ENCODE measurements at regions not wholly inside any gene's neighbourhood (a gene's known extent, or its start where the extent isn't known, plus 50 kb on each side); places are given as distances from the start of the nearest gene placed in this dataset.

DNA sequence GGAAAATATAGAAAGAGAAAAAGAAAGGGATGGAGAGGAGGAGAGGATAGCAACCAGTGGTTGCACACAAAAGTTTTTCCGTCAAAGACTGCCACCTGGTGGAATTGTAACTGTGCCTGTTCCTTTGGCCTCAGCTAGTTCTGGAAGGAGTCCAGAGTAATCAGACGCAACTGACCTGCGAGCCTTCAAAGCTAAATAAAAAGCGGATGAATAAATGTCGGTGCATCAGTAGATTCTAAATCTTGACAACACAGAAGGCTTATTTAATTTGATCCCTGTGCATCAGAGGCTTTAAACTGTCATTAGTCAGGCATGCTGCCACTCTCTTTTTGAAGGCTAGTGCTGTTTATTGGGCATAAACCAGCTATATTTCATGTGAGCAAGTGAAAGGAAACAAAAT, 132.9 kb upstream of the ACO1 start:
- H3K14ac ChIP-seq (ENCODE audit: insufficient read depth, low read length), result no peak overlapping the region
- no peaks in the 10 kb centered on the region; the same call in 1 of the 2 replicates for H3K27me3 Mint-ChIP-seq (ENCODE audit: low read depth)
- H3K79me1 ChIP-seq (ENCODE audit: insufficient read depth, low read depth, low read length, poor library complexity, severe bottlenecking), result no peaks in the 10 kb centered on the region
- H4K8ac ChIP-seq (replicated peaks; ENCODE audit: insufficient read length, low read depth, low read length), result no peak overlapping the region
- WGBS (ENCODE audit: extremely low coverage, insufficient read length, low lambda C conversion rate), result no CpG with 5 or more reads among the region's 5 CpGs
- no peaks in the 10 kb centered on the region for H3K79me2 ChIP-seq (ENCODE audit: insufficient read depth, low read length)
- peak overlapping the region; percentile 59 for H2AFZ ChIP-seq (ENCODE audit: low read length)
- no peak overlapping the region for H3K18ac ChIP-seq (ENCODE audit: insufficient read length, low read depth, low read length)
- no peak overlapping the region for H3K4ac ChIP-seq (ENCODE audit: low read depth, low read length)
- H3K23me2 ChIP-seq (ENCODE audit: insufficient read length, low read depth, low read length, poor library complexity, severe bottlenecking), result no peaks in the 10 kb centered on the region
- DNase-seq, result peak; percentile 63
- no peak overlapping the region for H3K56ac ChIP-seq (ENCODE audit: insufficient read length, low read depth, low read length)
- no peak overlapping the region for H2BK5ac ChIP-seq (ENCODE audit: insufficient read length, low read length)
- H2BK20ac ChIP-seq (ENCODE audit: low read depth, low read length, poor library complexity, severe bottlenecking), result no peak overlapping the region
- no peaks in the 10 kb centered on the region for H3K9me3 ChIP-seq (ENCODE audit: control insufficient read depth, low read depth, low read length)
- no peaks in the 10 kb centered on the region for H3K4me1 ChIP-seq (ENCODE audit: insufficient read depth, low read length)
- no peaks in the 10 kb centered on the region for H3K27me3 ChIP-seq (ENCODE audit: insufficient read depth, low read length)
- no peak overlapping the region for H4K91ac ChIP-seq (ENCODE audit: insufficient read length, low read depth, low read length)
- no peak overlapping the region for H3T11ph ChIP-seq (ENCODE audit: low read length)
- no peak overlapping the region for H3K23ac ChIP-seq (ENCODE audit: insufficient read length, low read depth, low read length)
- no peak overlapping the region for H3K27ac ChIP-seq (ENCODE audit: insufficient read length, low read depth, low read length)
- H3K4me2 ChIP-seq (ENCODE audit: insufficient read depth, insufficient read length, low read length), result no peak overlapping the region
- no peak overlapping the region for H2BK120ac ChIP-seq (ENCODE audit: low read depth, low read length, poor library complexity, severe bottlenecking)
- H2BK15ac ChIP-seq (ENCODE audit: low read depth, low read length), result no peak overlapping the region
- no peak overlapping the region for H3K4me3 Mint-ChIP-seq
- no peak overlapping the region for H3K9ac ChIP-seq (ENCODE audit: extremely low read depth, insufficient read length, low read length)
- H4K5ac ChIP-seq (ENCODE audit: insufficient read length, low read depth, low read length), result no peak overlapping the region
- H3K27ac Mint-ChIP-seq, result no peak overlapping the region
- H3K4me1 Mint-ChIP-seq, result peaks cover 0 to 2% of the 10 kb centered on the region in 2 experiments; a peak in 1 of 4 replicates
- peaks cover 7 to 13% of the 10 kb centered on the region in 2 experiments; a peak in 4 of 5 replicates for H3K9me3 Mint-ChIP-seq
- no peaks in the 10 kb centered on the region for H4K20me1 ChIP-seq (ENCODE audit: control insufficient read depth, insufficient read depth, insufficient read length)
- H2AK5ac ChIP-seq (ENCODE audit: insufficient read length, low read length), result no peak overlapping the region
- TF ChIP-seq, protein P1, sequence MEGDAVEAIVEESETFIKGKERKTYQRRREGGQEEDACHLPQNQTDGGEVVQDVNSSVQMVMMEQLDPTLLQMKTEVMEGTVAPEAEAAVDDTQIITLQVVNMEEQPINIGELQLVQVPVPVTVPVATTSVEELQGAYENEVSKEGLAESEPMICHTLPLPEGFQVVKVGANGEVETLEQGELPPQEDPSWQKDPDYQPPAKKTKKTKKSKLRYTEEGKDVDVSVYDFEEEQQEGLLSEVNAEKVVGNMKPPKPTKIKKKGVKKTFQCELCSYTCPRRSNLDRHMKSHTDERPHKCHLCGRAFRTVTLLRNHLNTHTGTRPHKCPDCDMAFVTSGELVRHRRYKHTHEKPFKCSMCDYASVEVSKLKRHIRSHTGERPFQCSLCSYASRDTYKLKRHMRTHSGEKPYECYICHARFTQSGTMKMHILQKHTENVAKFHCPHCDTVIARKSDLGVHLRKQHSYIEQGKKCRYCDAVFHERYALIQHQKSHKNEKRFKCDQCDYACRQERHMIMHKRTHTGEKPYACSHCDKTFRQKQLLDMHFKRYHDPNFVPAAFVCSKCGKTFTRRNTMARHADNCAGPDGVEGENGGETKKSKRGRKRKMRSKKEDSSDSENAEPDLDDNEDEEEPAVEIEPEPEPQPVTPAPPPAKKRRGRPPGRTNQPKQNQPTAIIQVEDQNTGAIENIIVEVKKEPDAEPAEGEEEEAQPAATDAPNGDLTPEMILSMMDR (conservative IDR thresholded peaks at IDR 0.05), result peak; percentile 89
- peaks cover 6 to 8% (median 6%) of the 10 kb centered on the region in 3 experiments; a peak in 6 of 7 replicates for H3K36me3 Mint-ChIP-seq (ENCODE audit: insufficient read depth in 1 of 3, low read depth in 3 of 3)
- H2BK12ac ChIP-seq (ENCODE audit: insufficient read length, low read depth, low read length), result no peak overlapping the region

Data from H9 (cell line).